Fibroblast of skin of abdomen (primary cell): ENCODE measurements at regions not wholly inside any gene's neighbourhood (a gene's known extent, or its start where the extent isn't known, plus 50 kb on each side); places are given as distances from the start of the nearest gene placed in this dataset.

Experiments
- DNase-seq: peaks from one replicate; pipeline ENCODE4 v3.0.0-alpha.2; 2013

DNA sequence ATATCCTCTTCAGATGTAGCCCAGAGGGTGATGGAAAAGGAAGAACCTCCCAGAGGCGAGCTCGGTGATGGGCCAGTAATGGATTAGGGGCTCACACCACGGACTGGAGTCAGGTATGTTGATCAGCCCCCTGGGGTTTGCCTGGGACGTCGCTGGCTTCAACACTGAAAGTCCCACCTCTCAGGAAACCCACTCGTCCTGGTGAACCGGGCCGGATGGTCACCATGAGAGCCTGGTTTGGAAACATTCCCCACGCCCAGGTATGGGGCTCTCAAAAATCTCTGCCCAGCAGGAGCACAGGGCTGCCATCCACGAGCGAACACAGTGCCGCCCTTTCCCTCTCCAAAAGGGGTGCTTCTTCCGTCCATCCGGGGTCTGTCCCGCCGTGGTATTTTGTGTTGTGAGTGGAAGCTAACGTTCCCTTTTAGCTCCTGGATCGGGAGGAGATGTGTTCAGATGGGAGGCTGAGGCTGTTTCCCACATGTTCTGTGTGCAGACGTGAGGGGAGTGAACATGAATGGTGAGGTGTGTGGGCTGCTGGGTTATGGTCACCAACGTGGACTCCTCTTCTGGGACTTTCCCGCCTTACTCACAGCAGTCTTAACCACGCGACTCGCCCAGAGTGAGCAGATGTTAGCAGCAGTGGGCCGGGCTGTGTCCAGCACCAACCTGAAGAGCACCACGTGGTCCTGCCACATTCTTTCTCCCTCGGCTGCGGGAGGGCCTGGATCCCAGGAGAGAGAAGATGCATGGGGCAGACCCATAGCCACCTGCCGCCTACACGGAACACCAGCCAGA lies 139.2 kb downstream of the KIF26A start:
- DNase-seq = no peak

DNA sequence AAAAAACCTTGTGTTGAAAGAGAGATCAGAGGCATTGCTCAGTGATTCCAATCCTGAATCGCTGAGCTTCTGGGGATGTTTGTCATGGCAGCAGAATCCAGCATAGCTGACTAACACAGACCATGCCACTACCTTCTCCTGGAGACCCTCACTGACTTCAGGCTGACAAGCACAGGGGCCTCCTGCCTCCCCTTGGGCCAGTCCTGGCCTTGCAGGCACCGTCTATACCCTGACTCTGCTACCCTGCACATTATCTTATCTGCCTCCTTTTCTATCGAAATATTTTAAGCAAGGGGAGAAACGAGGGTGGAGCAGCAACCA lies 139.8 kb downstream of the KIF26A start:
- DNase-seq = no peak

DNA sequence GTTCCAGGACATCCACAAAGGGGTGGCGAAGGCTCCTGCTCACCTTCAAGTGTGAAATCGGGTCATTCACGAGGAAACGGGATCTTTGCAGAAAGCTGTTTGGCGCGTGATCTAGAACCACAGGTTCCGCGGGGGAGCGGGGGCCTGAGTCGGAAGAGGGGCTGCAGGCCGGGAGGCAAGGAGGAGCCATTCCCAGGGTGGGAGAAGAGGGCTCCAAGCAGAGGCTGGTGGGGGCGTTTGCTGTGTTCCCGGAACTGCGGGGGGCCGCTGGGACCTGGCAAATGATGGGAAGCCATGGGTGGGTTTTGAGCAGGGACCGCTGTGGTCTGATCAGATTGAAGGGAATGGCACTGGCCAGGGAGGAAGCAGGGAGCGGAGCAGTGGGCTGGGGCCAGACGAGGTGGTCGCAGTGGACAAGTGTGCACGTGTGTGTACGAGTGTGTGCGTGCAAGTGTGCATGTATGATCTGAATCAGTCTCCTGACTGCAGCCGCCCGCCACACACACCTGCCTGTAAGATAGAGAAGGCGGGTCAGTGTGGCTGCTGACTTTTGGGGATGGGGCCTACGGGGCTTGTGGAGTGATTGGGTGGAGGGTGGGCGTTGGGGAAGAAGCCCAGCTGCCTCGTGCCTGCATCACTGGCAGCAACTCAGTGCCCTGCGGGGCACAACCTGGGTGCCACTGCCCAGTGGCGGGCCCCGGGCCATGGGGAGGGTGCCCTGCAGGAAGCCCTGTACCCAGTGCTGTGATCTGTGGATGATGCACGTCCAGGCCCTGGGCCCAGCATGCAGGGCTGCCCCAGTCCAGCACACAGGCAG lies 141.9 kb downstream of the KIF26A start:
- no peak for DNase-seq

DNA sequence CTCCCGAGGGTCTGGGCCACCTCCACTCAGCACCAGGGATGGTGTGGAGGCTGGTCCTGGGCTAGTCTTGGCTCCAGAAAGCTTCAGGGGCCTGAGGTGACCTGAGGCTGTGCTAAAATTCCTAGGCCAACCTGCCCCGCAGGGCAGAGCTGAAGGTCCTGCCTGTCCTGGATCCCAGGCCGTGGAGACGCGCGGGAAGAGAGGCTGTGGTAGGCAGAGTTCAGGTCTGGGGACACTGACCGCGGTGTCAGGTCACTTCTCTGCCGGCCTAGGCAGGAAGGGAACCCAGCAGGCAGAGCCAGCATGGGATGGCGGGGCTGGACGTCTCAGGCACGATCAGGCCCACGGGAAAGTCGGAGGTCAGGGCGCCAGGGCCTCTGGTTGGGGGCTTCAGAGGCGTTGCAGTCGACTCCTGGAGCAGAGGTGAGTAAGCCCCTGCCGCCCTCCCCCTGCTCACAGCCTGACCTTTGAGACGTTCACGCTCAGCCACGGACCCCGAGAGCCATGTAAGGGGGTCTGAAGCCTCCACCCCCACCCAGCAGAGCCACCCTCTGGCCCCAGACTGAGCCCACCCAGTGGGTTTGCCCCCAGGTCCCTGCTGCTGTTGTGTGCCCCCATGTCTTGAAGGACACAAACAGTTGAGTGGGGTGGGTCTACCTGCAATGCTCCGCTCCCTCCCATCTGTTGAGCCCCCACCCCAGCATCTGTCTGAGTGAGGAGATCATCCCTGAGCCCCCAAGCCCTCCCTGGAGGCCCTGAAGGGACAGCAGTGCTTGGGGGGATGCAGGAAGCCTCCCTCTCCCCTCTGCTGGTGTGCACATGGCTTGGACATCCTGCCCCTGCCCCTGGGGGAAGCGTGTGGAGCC lies 142.7 kb downstream of the KIF26A start:
- no peak for DNase-seq

DNA sequence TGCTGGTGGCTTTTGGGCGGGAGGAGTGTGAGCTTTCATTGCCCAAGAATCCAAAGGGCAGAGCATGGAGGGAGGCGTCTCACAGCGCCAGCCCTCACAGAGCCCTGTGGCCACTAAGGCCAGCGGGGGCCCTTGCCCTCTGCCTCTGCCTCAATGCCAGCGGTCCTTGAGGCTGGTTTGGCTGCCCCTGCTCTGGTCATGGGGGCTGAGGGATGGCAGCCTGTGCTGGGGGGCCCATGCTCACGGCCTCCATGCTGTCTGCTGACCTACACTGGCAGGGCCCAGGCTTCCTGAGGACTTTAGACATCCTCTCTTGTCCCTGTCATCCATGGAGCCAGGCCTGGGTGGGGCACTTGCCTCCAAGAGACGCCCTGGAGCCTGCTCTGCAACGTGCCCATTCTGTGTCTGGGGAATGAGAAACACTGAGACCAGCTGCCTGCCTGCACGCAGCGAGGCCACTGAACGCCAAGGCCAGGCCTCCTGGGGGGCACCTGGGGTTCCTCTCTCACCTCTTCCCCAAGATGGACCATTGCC lies 143.4 kb downstream of the KIF26A start:
- DNase-seq = no peak

DNA sequence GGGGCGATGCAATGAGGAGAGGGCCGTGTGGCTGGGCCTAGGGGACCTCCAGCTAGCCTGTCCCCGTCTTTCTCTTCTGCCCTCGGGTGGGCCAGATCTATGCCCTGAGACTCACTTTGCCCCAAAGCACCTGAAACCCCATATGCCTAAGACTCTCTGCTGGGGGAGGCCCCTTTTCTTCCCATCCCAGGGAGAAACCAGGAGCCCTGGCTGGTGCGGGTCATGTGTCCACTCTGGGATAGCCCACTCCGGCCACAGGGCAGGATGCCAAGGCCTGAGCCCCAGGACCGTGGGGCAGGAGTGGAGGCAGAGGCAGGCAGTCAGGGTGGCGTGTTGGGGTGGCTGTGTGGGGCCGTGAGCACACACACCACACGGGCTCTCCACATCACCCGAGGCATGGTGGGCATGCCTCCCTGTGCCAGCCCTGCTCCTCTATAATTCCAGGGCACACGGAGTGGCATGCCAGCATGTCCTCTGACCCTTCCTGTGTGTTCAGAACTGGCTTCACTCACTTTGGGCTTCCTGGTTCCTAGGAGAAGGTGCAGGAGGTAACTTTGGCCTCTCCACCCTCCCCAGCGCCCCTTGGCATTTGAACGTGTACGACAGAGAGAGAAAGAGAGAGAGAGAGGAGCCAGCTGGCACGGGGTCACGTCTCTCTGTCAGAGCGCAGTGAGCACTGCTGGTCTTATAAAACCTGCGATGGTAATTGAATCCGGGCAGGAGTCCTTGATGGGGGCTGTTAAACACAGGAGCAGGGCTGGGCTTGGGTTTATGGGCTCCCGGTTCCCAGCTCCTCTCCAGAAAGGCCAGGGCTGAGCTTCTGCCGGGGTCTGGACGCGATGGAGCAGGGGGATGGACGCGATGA lies 144.2 kb downstream of the KIF26A start:
- no peak for DNase-seq

DNA sequence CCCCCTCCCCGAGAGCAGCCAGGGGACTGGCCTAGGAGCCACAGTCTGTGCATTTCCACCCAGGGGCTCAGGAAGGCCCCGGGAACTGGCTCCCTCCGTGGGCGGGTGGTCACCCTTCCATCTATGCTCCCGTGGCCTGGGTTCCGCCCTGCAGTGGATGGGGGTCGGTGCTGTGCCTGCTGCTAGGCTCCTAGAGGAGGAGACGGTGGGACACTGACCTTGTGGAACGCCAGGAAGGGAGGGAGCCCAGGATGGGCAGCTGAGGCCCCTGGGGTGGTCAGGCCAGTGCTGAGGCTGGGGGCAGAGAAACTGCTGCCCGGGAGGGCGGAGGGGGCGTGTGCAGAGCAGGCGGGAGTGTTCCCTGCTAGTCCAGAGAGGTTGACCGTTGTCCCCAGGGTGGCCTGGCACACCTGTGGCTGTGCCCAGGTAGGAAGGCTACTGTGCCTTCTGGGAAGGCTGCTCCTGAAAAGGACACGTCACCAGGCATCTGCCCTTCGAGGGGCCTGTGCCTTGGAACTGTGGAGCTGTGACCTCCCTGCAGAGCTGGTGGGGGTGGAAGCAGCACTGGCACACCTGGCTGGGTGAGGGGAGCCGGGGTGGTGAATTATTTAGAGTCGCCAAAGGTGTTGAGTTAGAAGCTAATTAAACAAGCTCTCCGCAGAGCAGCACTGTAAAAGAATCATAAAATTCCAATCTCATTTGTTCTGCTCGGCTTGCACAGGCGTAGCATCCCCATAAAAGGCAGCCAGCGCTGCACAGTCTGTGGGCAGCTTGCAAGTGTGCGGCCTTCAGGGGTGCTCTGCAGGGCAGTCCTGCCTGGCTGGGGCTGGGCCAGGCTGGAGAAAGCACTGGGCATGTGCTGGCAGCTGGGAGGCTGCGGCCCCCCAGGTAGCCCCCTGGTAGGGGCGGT lies 145.1 kb downstream of the KIF26A start:
- DNase-seq = no peak

DNA sequence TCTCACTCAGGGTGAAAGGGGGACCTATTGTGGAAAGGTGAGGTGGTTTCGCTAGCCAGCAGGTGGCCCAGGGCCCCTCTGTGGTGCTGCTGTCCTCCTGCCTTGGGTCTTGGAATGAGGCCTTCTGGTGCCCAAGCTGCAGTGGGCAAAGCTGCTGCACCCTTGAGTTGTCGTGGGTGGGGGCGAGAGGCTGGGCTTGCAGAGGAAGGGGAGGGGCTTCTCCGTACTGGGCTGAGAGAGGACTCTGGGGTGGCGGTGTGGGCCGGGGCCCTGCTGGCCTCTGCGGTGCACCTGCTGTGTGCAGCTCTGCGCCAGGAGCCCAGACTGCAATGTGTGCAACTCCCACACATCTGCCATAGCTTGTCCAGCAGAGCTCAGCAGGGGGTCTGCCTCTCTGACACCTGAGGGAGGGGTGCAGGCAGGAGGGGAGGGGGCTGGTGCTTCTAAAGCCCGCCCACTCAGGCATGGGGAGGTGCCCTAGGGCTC lies 145.8 kb downstream of the KIF26A start:
- no peak for DNase-seq

DNA sequence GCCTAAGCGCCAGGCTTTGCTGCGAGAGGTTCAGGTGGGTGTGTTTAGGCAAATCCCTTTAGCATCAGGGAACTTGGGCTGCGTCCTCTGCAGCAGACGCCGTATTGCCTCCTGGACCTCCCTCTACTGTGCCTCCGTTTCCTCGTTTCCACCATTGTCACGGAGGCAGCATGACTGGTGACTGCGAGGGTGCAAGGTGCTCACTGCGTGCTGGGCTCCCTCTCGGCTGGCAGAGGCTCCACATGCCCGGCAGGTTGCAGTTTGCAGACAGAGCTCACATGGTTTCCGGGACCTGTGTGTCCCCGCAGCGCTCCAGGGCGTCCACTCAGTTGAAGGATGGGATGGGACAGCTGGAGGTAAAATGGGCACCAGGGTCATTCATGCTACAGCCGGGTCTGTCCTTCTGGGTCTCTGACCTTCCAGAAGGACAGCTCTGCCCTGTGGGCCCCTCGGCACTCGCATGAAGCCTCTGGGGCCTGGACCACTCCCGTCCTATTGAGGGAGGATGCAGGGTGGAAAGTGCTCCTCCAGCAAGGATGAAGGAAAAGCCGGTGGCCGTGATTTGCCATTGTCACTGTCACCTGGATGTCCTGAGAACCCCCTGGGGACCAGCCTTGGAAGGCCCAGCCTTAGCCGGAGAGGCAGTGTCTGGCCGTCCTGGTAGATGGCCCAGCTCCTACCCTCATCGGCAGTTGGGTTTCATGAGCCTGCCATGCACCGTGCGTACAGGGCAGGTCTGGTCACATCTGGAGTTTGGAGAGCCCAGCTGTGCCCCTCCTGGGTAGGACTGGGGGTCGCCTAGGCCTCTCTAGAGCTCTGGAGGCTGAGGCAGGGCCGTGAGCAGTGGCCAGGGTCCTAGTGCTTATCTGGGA lies 146.5 kb downstream of the KIF26A start:
- no peak for DNase-seq

DNA sequence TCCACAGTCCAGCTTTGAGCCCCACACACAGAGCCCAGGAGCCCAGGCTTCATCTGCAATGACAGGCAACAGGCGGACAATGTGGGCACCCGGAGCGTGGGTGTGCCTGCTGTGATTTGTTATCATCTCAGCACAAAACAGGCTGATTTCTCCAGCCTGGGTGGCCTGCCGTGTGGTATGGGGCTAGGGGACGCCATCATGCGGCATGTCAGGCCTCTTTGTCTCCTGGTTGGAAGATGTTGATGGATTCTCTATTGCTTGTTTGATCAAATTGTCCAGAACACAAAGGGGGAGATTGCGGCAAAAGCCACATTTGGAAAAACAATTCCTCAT lies 147.1 kb downstream of the KIF26A start:
- DNase-seq = no peak

DNA sequence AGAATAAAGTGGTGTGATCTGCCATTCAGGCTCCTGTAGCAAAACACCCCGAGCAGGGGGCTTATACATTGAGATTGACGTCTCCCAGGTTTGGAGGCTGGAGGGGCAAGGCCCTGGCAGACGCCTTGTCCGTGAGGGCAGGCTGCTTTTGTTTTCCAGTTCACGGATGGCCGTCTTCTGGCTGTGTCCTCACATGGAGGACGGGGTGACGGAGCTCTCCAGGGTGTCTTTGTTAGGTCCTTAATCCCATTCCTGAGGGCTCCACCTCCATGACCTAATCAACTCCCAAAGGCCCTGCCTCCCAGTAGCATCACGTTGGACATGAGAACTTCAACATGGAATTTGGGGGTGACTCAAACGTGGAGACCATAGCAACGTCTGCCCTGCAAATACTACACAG lies 147.7 kb downstream of the KIF26A start:
- no peak for DNase-seq

DNA sequence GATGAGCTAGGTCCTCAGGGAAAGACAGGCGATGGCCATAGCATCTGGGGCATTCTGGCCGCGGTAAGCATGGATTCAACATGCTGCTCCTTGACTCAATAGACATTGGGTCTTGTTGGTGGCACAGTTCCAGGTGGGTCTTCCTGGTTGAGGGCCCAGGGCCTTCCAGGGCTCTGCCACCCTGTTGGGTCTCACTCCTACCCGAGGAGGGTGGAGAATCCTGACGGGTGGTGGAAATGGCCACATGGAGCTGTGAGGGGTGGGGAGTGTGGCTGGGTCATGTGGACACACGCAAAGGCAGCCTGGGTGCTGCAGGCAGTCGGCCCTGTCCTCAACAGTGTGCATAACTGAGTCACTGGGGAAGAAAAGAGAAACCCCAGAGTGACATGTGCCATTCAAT lies 148.1 kb downstream of the KIF26A start:
- DNase-seq = no peak

DNA sequence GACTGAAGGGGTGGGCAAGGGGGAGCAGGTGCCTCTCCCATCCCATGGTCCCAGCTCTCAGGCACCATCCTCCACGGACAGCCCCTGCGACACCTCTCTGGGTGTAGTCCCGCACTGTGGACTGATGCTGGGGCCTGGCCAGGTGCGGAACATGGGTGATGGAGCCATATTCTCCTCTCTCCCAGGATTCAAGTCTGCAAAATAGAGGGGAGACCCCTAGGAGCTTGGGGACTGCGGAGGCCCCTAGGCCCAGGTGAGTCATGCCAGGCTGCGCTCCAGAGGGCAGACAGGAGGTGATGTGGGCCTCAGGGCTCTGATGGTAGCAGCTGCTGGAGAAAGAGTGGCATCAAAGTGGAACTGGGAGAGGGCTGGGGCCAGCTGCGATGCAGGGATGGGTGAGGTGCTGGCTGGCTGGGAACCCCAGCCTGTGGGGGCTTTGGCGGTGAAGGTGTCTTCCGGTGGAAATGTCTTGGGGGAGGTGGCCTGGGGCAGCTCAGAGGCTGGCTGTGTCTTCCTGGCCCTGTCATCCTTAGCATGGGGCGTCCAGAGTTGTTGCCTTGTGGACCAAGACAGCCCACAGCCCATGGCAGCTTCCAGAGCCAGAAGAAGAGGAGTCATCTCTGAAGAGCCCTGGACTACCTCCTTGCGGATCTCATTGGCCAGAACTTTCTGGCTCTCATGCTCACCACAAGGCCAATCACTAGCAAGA lies 149.1 kb downstream of the KIF26A start:
- DNase-seq = no peak

DNA sequence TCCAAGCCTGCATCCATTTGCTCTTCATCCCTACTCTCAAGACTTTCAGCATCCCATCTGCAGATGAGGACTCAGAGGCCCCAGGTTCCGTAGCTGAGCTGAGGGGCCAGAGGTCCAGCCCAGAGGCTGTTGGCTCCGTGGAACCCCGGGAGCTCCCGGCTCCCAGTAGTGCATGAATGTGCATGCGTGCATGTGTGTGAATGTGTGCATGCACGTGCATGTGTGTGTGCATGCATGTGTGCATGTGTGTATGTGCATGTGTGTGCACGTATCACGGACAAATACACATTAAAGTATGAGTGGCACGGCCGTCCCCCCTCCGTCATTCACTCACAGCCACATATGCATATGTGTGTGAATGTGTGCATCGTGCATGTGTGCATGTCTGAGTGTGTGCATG lies 149.9 kb downstream of the KIF26A start:
- no peak for DNase-seq

DNA sequence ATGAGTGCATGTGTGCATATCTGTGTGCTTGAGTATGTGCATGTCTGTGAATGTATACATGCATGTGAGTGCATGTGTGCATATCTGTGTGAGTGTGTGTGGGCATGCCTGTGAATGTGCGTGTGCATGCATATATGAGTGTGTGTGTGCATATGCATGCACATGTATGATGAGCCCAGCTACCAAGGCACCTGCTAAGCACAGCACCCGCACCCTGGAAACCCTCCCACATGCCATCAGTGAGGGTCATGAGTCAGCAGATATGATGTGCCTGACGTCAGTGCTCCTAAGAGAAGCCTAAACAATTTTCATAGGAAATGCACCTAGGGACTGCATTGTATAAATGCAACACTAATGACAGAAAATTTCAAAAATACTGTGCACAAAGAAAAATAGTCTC lies 151.1 kb downstream of the KIF26A start:
- no peak for DNase-seq

DNA sequence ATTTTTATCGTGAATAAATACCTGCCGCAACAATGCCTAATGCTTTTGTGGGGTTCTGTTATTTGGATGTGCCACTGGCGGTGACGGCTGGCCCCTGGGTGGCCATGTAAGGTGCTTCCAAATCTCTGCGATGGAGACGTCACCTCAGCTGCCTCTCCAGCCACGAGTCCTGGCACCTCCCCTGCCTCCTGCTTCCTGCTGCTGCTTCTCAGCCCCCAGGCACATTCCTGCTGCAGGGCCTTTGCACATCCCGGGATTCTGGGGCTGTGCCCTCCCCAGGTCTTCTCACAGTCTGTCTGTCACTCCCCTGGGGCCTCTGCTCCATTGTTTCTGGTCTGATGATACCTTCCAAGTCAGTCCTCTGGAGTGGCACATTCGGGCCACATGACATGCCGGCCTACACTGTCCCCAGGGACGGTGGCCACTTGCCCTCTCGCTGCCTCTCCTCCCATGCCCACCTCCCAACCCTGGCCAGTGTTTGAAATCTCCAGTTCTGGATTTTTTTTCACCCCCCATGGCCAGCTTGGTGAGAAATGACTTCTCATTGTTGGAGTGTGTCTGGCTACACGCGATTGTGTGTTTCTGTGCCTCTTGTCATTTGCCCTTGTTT lies 151.8 kb downstream of the KIF26A start:
- no peak for DNase-seq

DNA sequence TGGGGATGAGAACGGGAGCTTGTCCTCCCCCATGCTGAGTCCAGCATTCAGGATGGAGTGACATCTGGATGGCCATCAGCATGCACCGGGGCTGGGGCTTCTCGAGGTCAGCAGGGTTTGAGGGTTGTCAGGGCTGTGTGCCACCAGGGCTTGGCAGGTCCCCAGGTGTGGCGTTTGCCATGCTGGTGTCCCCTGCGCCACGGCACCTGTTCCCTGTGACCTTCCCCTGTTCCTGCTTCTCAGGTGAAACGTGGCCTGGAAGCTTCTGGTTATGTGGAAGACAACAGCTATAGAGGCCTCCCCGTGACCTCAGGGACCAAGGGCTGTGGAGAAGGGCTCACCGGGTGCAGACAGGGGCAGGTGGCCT lies 152.4 kb downstream of the KIF26A start:
- no peak for DNase-seq

DNA sequence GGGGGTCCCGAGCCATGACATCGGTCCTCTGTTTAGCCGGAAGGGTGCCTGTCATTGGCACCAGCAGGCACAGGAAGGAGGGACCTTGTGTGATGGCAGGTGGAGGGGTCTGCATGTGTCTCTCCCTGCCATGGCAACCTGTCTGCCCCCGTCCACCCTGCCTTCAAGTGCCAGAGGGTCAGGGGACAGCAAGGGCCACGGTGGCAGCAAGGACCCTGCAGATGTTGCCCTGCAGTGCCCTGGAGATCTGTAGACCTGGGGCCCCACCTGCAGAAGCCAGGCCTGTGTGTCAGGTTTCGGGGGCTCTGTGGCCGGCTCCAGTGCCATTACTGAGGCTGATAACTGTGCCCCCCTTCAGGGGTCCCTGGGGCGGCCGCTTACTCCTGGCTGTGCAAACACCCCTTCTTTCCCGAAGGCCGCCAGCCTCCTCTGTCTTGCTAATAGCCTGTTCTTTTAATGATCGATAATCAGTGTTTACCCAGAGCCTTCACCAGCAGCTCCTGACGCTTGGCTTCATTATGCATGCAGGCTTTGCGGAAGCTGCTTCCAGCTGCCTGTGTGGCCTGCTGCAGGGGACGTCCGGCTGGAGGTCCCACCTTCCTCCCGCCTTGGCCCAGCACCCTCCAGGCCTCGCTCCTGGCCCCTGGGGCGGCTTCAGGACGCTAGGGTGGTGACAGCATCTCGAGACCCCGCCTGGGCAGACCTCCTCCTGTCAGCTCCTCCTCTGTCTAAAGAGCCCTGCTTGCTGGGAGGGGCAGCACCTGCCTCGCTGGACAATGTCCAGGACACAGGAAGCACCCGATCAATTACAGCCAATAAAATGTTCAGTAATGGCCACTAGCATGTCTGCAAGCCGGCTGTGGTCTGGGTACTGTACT lies 153.0 kb downstream of the KIF26A start:
- DNase-seq = no peak
